Adipocyte (in vitro differentiated cells): ENCODE measurements at regions not wholly inside any gene's neighbourhood (a gene's known extent, or its start where the extent isn't known, plus 50 kb on each side); places are given as distances from the start of the nearest gene placed in this dataset.
A peak's percentile ranks its signal among the peaks of the same experiment; 100 is the strongest.

Experiments used
- DNase-seq: peaks from one replicate; pipeline ENCODE4 v3.0.0-alpha.2; 2015; ENCODE audit warnings: low read depth
- H3K27me3 ChIP-seq: replicated peaks from 2 replicates; pipeline ENCODE4 v1.7.0; 2013; ENCODE audit warnings: mild to moderate bottlenecking, low read length, moderate library complexity; ENCODE audit not compliant: control insufficient read depth, insufficient read depth
- H3K36me3 ChIP-seq: 2 replicates; pipeline ENCODE4 v1.7.0; 2013; ENCODE audit warnings: low read length, mild to moderate bottlenecking, moderate library complexity; ENCODE audit not compliant: control insufficient read depth, insufficient read depth, severe bottlenecking
- H3K4me1 ChIP-seq: 2 replicates; pipeline ENCODE4 v1.7.0; 2013; ENCODE audit warnings: mild to moderate bottlenecking, low read length, moderate library complexity; ENCODE audit not compliant: control insufficient read depth, insufficient read depth
- H3K4me3 ChIP-seq: 2 replicates; pipeline ENCODE4 v1.7.0; 2013; ENCODE audit warnings: mild to moderate bottlenecking, low read length, moderate library complexity
- H3K9ac ChIP-seq: 2 replicates; pipeline ENCODE4 v1.7.0; 2013; ENCODE audit warnings: mild to moderate bottlenecking, low read length, moderate library complexity
- H3K9me3 ChIP-seq: 2 replicates; pipeline ENCODE4 v1.7.0; 2013; ENCODE audit warnings: mild to moderate bottlenecking, low read length, moderate library complexity; ENCODE audit not compliant: control insufficient read depth

DNA sequence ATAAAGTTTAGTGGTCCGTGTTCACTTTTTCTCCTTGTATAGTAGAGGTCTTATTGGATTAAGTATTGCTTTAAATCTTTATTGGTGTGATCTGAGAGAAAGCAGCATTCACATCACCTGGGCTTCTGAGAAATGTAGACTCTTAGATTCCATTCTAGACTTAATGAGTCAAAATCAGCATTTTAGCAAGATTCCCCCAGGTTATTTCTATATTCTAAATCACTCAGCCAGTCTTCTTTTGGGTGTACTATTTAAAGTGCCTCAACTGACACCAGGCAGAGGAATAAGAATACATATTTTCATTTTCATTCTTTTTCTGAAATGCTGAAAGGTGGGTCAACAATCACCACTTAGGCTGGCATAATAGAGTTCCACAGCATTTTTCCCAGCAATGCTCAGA is 481.7 kb downstream of the TUSC7 start:
- Histone ChIP-seq H3K4me3 (no peak overlapping the region), H3K9me3 (no peaks in the 10 kb centered on the region), H3K9ac (no peak overlapping the region), H3K27me3 (no peaks in the 10 kb centered on the region), H3K36me3 (no peaks in the 10 kb centered on the region), H3K4me1 (peaks cover 6% of the 10 kb centered on the region)
- no peak for DNase-seq

- Histone ChIP-seq H3K36me3 (no peaks in the 10 kb centered on the region), H3K9me3 (no peaks in the 10 kb centered on the region), H3K27me3 (no peaks in the 10 kb centered on the region), H3K9ac (no peak overlapping the region), H3K4me3 (no peak overlapping the region), H3K4me1 (peaks cover 6% of the 10 kb centered on the region)
- DNase-seq: no peak
Measured at GRCh38 chr3:117192888-117193287, 483.3 kb downstream of the TUSC7 start.

DNA sequence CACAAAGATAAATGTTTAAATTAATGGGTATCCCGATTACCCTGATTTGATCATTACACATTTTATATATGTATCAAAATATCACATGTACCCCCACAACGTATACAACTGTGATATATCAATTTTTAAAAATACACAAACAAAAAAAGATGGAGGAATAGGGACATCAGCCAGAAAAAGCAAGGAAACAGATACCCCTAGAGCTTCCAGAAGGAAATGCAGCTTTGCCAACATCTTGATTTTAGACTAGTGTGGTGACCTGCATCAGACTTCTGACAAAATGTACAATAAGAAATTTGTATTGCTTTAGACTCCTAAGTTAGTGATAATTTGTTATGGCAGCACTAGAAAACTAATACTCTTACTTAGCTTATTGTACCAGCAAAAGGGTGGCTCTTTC is 483.8 kb downstream of the TUSC7 start:
- peak; percentile 3 for DNase-seq
- Histone ChIP-seq H3K9ac (no peak overlapping the region), H3K9me3 (no peaks in the 10 kb centered on the region), H3K27me3 (no peaks in the 10 kb centered on the region), H3K36me3 (no peaks in the 10 kb centered on the region), H3K4me3 (no peak overlapping the region), H3K4me1 (peaks cover 6% of the 10 kb centered on the region)

DNA sequence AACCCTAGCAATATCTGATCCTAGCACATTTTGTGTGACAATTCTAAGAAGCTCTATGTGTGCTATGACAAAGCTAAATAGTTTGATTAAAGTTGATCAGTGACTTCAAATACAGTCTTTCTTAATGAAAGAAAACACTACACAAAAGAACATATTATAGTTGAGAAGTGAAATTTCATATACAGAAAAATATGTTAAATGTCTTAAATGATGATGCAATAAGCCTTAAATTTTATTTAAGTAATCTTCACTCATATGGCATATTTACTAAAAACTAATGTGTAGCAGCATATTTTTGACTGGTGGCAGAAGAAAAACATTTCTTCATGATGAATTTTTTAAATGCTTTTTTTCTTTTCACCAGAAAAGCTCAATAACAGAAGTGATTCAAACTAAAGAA is 485.5 kb downstream of the TUSC7 start:
- Histone ChIP-seq H3K27me3 (no peaks in the 10 kb centered on the region), H3K36me3 (no peaks in the 10 kb centered on the region), H3K9me3 (no peaks in the 10 kb centered on the region), H3K4me3 (no peak overlapping the region), H3K9ac (no peak overlapping the region), H3K4me1 (peaks cover 6% of the 10 kb centered on the region)
- DNase-seq: peak; percentile 2

GRCh38 chr3:117200962-117201361 is 491.4 kb downstream of the TUSC7 start:
- H3K9ac ChIP-seq: no peak overlapping the region
- no peaks in the 10 kb centered on the region for H3K9me3 ChIP-seq
- H3K4me1 ChIP-seq: peaks cover 18% of the 10 kb centered on the region
- DNase-seq: no peak
- no peaks in the 10 kb centered on the region for H3K36me3 ChIP-seq
- no peaks in the 10 kb centered on the region for H3K27me3 ChIP-seq
- no peak overlapping the region for H3K4me3 ChIP-seq

DNA sequence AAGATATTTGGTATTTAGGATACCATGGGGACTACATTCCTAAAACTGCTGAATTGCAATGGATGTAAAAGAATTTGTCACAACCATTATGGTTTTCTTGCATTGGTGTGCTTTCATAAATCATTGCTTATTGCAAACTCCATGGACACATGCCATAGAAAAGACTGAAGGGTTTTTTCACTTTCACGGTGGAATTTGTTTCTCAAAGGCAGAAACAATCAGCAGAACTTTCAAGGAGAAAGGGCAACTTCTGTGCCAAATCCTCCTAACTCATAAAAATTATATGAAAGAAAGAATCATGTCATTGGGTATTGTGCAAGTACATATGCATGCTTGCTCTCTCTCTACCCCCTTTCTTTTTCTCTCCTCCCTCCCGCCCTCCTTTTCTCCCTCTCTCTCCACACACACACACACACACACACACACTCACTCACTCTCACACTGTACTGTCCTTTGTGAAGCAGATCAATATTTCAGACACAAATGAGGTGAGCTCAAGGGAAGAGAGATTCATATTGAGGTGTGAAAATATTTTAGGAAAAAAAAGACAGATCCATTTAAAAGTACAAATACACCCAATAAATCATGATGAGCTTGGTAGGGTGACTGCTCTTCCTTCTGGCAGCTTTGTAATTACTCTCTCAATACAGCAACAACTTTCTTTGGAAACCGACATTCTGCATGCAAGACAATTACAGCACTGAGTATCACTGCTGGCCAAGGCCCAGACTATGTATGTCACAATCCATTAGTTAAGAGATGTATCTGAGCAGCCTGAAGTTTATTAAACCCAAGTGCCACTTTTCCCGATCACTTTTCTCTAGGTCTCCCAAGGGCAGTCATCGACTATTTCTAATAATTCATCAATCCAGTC is 492.6 kb downstream of the TUSC7 start:
- DNase-seq: peak; percentile 59
- no peaks in the 10 kb centered on the region for H3K36me3 ChIP-seq
- H3K9ac ChIP-seq: peak overlapping the region; percentile 42
- peak overlapping the region; percentile 42 for H3K4me3 ChIP-seq
- H3K9me3 ChIP-seq: no peaks in the 10 kb centered on the region
- H3K27me3 ChIP-seq: no peaks in the 10 kb centered on the region
- peaks cover 18% of the 10 kb centered on the region for H3K4me1 ChIP-seq

- DNase-seq: no peak
- no peak overlapping the region for H3K4me3 ChIP-seq
- H3K9ac ChIP-seq: no peak overlapping the region
- no peaks in the 10 kb centered on the region for H3K36me3 ChIP-seq
- H3K9me3 ChIP-seq: peaks cover 6% of the 10 kb centered on the region
- no peaks in the 10 kb centered on the region for H3K27me3 ChIP-seq
- peaks cover 14% of the 10 kb centered on the region for H3K4me1 ChIP-seq
Measured at GRCh38 chr3:117217355-117217754, 507.8 kb downstream of the TUSC7 start.

DNA sequence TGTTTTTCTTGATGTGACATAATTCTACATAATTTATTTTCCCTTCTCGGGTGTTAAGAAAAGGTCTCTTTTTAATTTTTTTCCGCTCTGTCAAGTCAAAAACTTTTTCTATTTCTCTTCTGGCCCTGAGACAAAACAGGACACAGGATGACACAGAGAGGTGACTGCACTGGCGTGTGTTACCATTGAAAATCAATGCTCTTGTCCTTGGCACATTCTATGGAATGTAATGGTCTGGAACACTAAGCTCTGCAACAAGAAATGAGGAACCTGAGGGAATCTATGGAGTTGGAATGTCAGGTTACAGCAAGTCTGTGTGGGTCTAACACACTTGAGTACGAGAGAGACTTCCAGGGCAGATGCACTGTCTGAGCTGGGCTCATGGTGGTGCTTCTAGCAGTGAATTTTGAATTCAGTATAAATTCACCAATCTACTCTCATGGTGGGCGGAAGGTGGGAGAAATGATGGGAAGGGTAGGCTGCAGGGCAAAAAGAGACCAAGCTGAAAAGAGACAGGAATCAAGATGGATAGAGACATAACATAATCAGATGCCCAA is 508.3 kb downstream of the TUSC7 start:
- no peak for DNase-seq
- no peak overlapping the region for H3K4me3 ChIP-seq
- H3K4me1 ChIP-seq: peaks cover 14% of the 10 kb centered on the region
- peaks cover 1% of the 10 kb centered on the region for H3K9me3 ChIP-seq
- H3K27me3 ChIP-seq: no peaks in the 10 kb centered on the region
- peak overlapping the region; percentile 57 for H3K9ac ChIP-seq
- H3K36me3 ChIP-seq: no peaks in the 10 kb centered on the region

DNA sequence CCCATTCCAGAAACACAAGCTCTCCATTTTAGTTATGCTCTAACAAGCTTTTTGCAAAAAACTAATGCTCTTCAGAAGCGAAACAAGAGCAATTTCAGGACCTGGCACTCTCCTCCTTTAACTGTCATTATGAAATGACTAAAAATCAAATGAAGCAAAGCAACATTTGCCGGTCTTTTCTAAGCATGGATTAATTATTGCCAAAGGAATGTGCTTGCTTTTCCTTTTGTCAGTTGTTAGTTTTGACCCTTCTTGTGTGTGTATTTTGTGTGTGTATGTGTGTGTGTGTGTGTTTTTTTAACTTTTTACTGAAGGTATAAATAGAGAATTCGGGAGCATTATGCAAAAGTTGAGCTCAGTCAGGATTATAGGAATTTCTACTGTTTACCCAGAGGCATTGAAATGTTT is 509.1 kb downstream of the TUSC7 start:
- Histone ChIP-seq H3K4me3 (peak overlapping the region; percentile 72), H3K9me3 (no peaks in the 10 kb centered on the region), H3K9ac (peak overlapping the region; percentile 57), H3K36me3 (no peaks in the 10 kb centered on the region), H3K4me1 (peaks cover 14% of the 10 kb centered on the region), H3K27me3 (no peaks in the 10 kb centered on the region)
- DNase-seq: peak; percentile 26

DNA sequence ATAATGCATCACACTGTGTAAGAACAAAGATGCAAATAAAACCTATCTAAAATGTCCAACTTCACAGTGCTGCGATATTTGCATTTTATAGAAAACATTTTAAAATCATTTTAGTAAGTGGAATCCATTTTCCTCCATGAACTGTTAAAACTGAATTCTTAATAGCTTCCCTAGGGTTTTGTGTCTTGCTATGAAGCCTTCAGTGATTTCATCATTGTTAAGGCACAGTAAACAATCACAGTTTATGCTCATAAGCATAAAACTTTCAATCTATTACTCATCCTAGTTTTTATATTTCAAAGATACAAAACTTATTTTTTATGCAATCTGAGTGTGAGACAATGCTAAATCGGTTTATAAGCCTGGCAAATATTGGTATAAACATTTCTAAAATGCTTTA is 509.7 kb downstream of the TUSC7 start:
- no peaks in the 10 kb centered on the region for H3K9me3 ChIP-seq
- H3K36me3 ChIP-seq: no peaks in the 10 kb centered on the region
- H3K27me3 ChIP-seq: no peaks in the 10 kb centered on the region
- DNase-seq: peak; percentile 59
- peak overlapping the region; percentile 72 for H3K4me3 ChIP-seq
- peaks cover 14% of the 10 kb centered on the region for H3K4me1 ChIP-seq
- no peak overlapping the region for H3K9ac ChIP-seq

- Histone ChIP-seq H3K9me3 (no peaks in the 10 kb centered on the region), H3K27me3 (no peaks in the 10 kb centered on the region), H3K36me3 (no peaks in the 10 kb centered on the region), H3K4me1 (no peaks in the 10 kb centered on the region), H3K9ac (no peak overlapping the region), H3K4me3 (no peak overlapping the region)
- no peak for DNase-seq
Measured at GRCh38 chr3:117226932-117227331, 517.4 kb downstream of the TUSC7 start.
